H1 (cell line): ENCODE measurements at regions not wholly inside any gene's neighbourhood (a gene's known extent, or its start where the extent isn't known, plus 50 kb on each side); places are given as distances from the start of the nearest gene placed in this dataset.
"Not testable (repeated sequence)": the region's sequence is repeated elsewhere in the genome, so short reads cannot be mapped to it uniquely, and the experiment has no call there.

Experiments used
- CTCF ChIA-PET: fragments of 300-600 bp; sonication (Branson Sonifier 250); formaldehyde crosslinking; loops from one replicate; lab custom pipeline; 2021; ENCODE audit not compliant: partially characterized antibody; lab: Charles Lee
- POLR2A ChIA-PET: fragments of 300-600 bp; sonication (Branson Sonifier 250); formaldehyde crosslinking; loops from one replicate; lab custom pipeline; 2021; ENCODE audit warnings: inconsistent platforms; ENCODE audit not compliant: partially characterized antibody; lab: Charles Lee
- DNase-seq, 2 experiments: peaks; one replicate each; pipeline versions ENCODE4 v3.0.0 to v3.0.0-alpha.2; 2010 to 2022; ENCODE audit warnings: low spot score in 2 of 2, low read depth in 1 of 2, mixed read lengths in 1 of 2
- FAIRE-seq: peaks from 2 replicates; lab custom pipeline; 2011; peaks lifted over from hg19 to GRCh38; lab: Jason Lieb, UNC
- H2AFZ ChIP-seq: 2 replicates; pipeline ENCODE4 v1.8.1; 2012; ENCODE audit warnings: low read length, inconsistent platforms
- H2AK5ac ChIP-seq: 2 replicates; pipeline ENCODE4 v1.6.1; 2013; ENCODE audit warnings: low read depth, low read length
- H2BK120ac ChIP-seq: replicated peaks from 2 replicates; pipeline ENCODE3; 2013; ENCODE audit warnings: low read depth, low read length, inconsistent platforms
- H2BK12ac ChIP-seq: 2 replicates; pipeline ENCODE4 v1.6.1; 2013; ENCODE audit warnings: low read depth, low read length
- H2BK15ac ChIP-seq: 2 replicates; pipeline ENCODE4 v1.6.1; 2013; ENCODE audit warnings: low read length
- H2BK20ac ChIP-seq: 2 replicates; pipeline ENCODE4 v1.6.1; 2013; ENCODE audit warnings: low read length
- H2BK5ac ChIP-seq: 2 replicates; pipeline ENCODE4 v1.6.1; 2013; ENCODE audit warnings: low read depth, low read length
- H3K14ac ChIP-seq: 2 replicates; pipeline ENCODE4 v1.6.1; 2013; ENCODE audit warnings: inconsistent platforms; ENCODE audit not compliant: insufficient read length
- H3K18ac ChIP-seq: 2 replicates; pipeline ENCODE4 v1.6.1; 2013; ENCODE audit warnings: low read length; ENCODE audit errors: extremely low read depth
- H3K23ac ChIP-seq: 2 replicates; pipeline ENCODE4 v1.6.1; 2013; ENCODE audit warnings: inconsistent platforms; ENCODE audit not compliant: insufficient read length
- H3K23me2 ChIP-seq: 2 replicates; pipeline ENCODE4 v1.6.1; 2013; ENCODE audit warnings: low read depth, low read length
- H3K27ac ChIP-seq: 2 replicates; pipeline ENCODE4 v1.6.1; 2011; ENCODE audit warnings: low read depth, low read length, inconsistent platforms
- H3K27me3 ChIP-seq, 4 experiments: replicated peaks in 1 of 4; 1 replicate in 1 of 4; 2 replicates in 3 of 4; pipeline versions ENCODE4 v1.6.1 to v1.8.1; 2011 to 2013; ENCODE audit warnings: low read length in 3 of 4, mild to moderate bottlenecking in 3 of 4, inconsistent platforms in 2 of 4, mixed read lengths in 2 of 4, moderate library complexity in 1 of 4; ENCODE audit not compliant: control insufficient read depth in 3 of 4, insufficient read depth in 3 of 4; ENCODE audit errors: extremely low read depth in 1 of 4
- H3K36me3 ChIP-seq, 4 experiments: 2 replicates each; pipeline versions ENCODE4 v1.6.1 to v1.8.1; 2011 to 2013; ENCODE audit warnings: mild to moderate bottlenecking in 4 of 4, low read length in 3 of 4, moderate library complexity in 2 of 4, control low read depth in 1 of 4, inconsistent platforms in 1 of 4; ENCODE audit not compliant: insufficient read depth in 4 of 4, control insufficient read depth in 2 of 4
- H3K4ac ChIP-seq: replicated peaks from 2 replicates; pipeline ENCODE3; 2013; ENCODE audit warnings: low read length, low read depth, mixed read lengths, inconsistent platforms; ENCODE audit not compliant: insufficient read length
- H3K4me1 ChIP-seq, 4 experiments: replicated peaks in 1 of 4; 1 replicate in 1 of 4; 2 replicates in 3 of 4; pipeline versions ENCODE4 v1.6.1 to v1.8.1; 2011 to 2013; ENCODE audit warnings: low read length in 3 of 4, inconsistent platforms in 2 of 4, mixed read lengths in 1 of 4; ENCODE audit not compliant: insufficient read depth in 4 of 4, control insufficient read depth in 3 of 4
- H3K4me2 ChIP-seq, 2 experiments: 2 replicates each; pipeline versions ENCODE4 v1.6.1 to v1.8.1; 2011 to 2013; ENCODE audit warnings: low read depth in 2 of 2, low read length in 2 of 2, control low read depth in 1 of 2, inconsistent platforms in 1 of 2, mild to moderate bottlenecking in 1 of 2; ENCODE audit not compliant: insufficient read depth in 1 of 2
- H3K4me3 ChIP-seq, 4 experiments: fragments of 200-600, 300-600 bp in 1 of 4; sonication (generic), shearing (Covaris generic), sonication (Bioruptor Twin) in 1 of 4; 2 replicates each; pipeline versions ENCODE4 v1.5.1 to v1.8.1; 2011 to 2016; ENCODE audit warnings: low read length in 4 of 4, low read depth in 3 of 4, control low read depth in 2 of 4, inconsistent platforms in 2 of 4, mild to moderate bottlenecking in 2 of 4, mixed read lengths in 1 of 4, moderate library complexity in 1 of 4; ENCODE audit not compliant: insufficient read depth in 2 of 4; ENCODE audit errors: extremely low read depth in 1 of 4
- H3K56ac ChIP-seq: replicated peaks from 2 replicates; pipeline ENCODE3; 2013; ENCODE audit warnings: low read depth, mild to moderate bottlenecking, mixed read lengths, low read length, inconsistent platforms; ENCODE audit not compliant: insufficient read length
- H3K79me1 ChIP-seq: 2 replicates; pipeline ENCODE4 v1.6.1; 2013; ENCODE audit warnings: low read depth, low read length, control low read depth
- H3K79me2 ChIP-seq, 2 experiments: 2 replicates each; pipeline versions ENCODE4 v1.6.1 to v1.8.1; 2012 to 2013; ENCODE audit warnings: low read length in 2 of 2, mild to moderate bottlenecking in 2 of 2, inconsistent platforms in 1 of 2; ENCODE audit not compliant: insufficient read depth in 2 of 2, control insufficient read depth in 1 of 2
- H3K9ac ChIP-seq, 4 experiments: replicated peaks in 1 of 4; 1 replicate in 1 of 4; 2 replicates in 3 of 4; pipeline versions ENCODE4 v1.6.1 to v1.8.1; 2011 to 2013; ENCODE audit warnings: low read depth in 3 of 4, low read length in 3 of 4, control low read depth in 2 of 4, mild to moderate bottlenecking in 2 of 4, moderate library complexity in 2 of 4, inconsistent platforms in 1 of 4; ENCODE audit errors: extremely low read depth in 1 of 4
- H3K9me3 ChIP-seq, 2 experiments: 2 replicates each; pipeline versions ENCODE4 v1.6.1 to v1.8.1; 2012 to 2013; ENCODE audit warnings: mild to moderate bottlenecking in 2 of 2, moderate library complexity in 2 of 2, control low read depth in 1 of 2, inconsistent platforms in 1 of 2, low read depth in 1 of 2, low read length in 1 of 2, mixed read lengths in 1 of 2; ENCODE audit not compliant: insufficient read depth in 2 of 2
- H4K20me1 ChIP-seq, 2 experiments: replicated peaks in 1 of 2; 2 replicates each; pipeline versions ENCODE3 to v1.8.1; 2011 to 2013; ENCODE audit warnings: inconsistent platforms in 2 of 2, low read length in 2 of 2, mild to moderate bottlenecking in 1 of 2; ENCODE audit not compliant: insufficient read depth in 2 of 2, control insufficient read depth in 1 of 2
- H4K5ac ChIP-seq: 2 replicates; pipeline ENCODE4 v1.6.1; 2013; ENCODE audit warnings: low read length, low read depth, mixed read lengths, inconsistent platforms; ENCODE audit not compliant: insufficient read length
- H4K8ac ChIP-seq: 2 replicates; pipeline ENCODE4 v1.8.0; 2013; ENCODE audit warnings: mild to moderate bottlenecking, moderate library complexity, low read length, inconsistent platforms; ENCODE audit not compliant: insufficient read depth; ENCODE audit errors: extremely low read depth
- H4K91ac ChIP-seq: replicated peaks from 2 replicates; pipeline ENCODE3; 2013; ENCODE audit warnings: low read length, mixed read lengths, inconsistent platforms; ENCODE audit not compliant: insufficient read length
- CTCF ChIP-seq, 3 experiments: IDR thresholded peaks; 1 replicate in 2 of 3; 2 replicates in 1 of 3; pipeline versions ENCODE4 v1.5.1 to v1.6.1; 2011; ENCODE audit warnings: low read length in 3 of 3, mild to moderate bottlenecking in 3 of 3, inconsistent platforms in 2 of 3, low read depth in 1 of 3, moderate library complexity in 1 of 3; ENCODE audit not compliant: insufficient read depth in 1 of 3; ENCODE audit errors: control extremely low read depth in 1 of 3
- RAD21 ChIP-seq, 2 experiments: IDR thresholded peaks in 1 of 2; conservative IDR thresholded peaks in 1 of 2; 2 replicates each; pipeline ENCODE4 v1.6.1; 2011; ENCODE audit warnings: low read depth in 2 of 2, low read length in 2 of 2, improper control_type of control experiment in 1 of 2, inconsistent platforms in 1 of 2, mild to moderate bottlenecking in 1 of 2, moderate library complexity in 1 of 2
- WGBS, 2 experiments: shearing (Covaris generic) in 1 of 2; methylation state at CpG; one replicate each; pipeline versions ENCODE4 v1.1.6 to v1.1.7; 2013 to 2015; ENCODE audit warnings: low lambda C conversion rate in 2 of 2, mixed read lengths in 2 of 2, inconsistent platforms in 1 of 2, low coverage in 1 of 2, missing lambda C conversion rate in 1 of 2; ENCODE audit not compliant: insufficient replicate concordance in 2 of 2, insufficient coverage in 1 of 2, insufficient read length in 1 of 2; ENCODE audit errors: extremely low coverage in 1 of 2, missing lambda C conversion rate in 1 of 2; 5-methylcytosine and 5-hydroxymethylcytosine counted together

GRCh38 chr4:158418679-158419078 is 103.0 kb upstream of the RXFP1 start:
- H3K27me3 ChIP-seq, H3K23ac ChIP-seq, H2BK5ac ChIP-seq, H3K27ac ChIP-seq, H3K23me2 ChIP-seq, H3K9me3 ChIP-seq, POLR2A ChIA-PET, H2BK120ac ChIP-seq, H2AK5ac ChIP-seq, H2BK12ac ChIP-seq, H3K56ac ChIP-seq, H2AFZ ChIP-seq, H3K4me1 ChIP-seq, H3K18ac ChIP-seq, H4K91ac ChIP-seq, H4K5ac ChIP-seq, H3K9ac ChIP-seq, H3K4me2 ChIP-seq, H3K14ac ChIP-seq, H3K36me3 ChIP-seq, H2BK20ac ChIP-seq, H2BK15ac ChIP-seq, H3K79me2 ChIP-seq, H4K20me1 ChIP-seq, FAIRE-seq, H3K79me1 ChIP-seq, H3K4me3 ChIP-seq, H3K4ac ChIP-seq: not testable (repeated sequence)
- peak in 1 of 2 experiments; percentile 52 for DNase-seq
- CTCF ChIA-PET, result interaction anchor here (0.7 to 4.7 kb wide), 13 partner anchors 8 to 171 kb away, joined by 3 to 22 read pairs (median 4); no protein-coding TSS in a partner anchor
- peak overlapping the region; percentile 68; the same call in 1 of the 2 replicates for H4K8ac ChIP-seq
- peak; percentile 11 to 32 (median 28) for TF ChIP-seq CTCF (IDR thresholded peaks at IDR 0.05; ENCODE audit: control extremely low read depth in 1 of 3, insufficient read depth in 1 of 3, low read depth in 1 of 3, low read length in 3 of 3)
- peak; percentile 14 to 30; a peak in 2 of 4 replicates for TF ChIP-seq RAD21 (IDR thresholded peaks at IDR 0.05 in 1 of 2, conservative IDR thresholded peaks at IDR 0.05 in 1 of 2; ENCODE audit: low read depth in 2 of 2, low read length in 2 of 2)
- 88% methylated on average over 4 of the region's 4 CpGs; no CpG with 5 or more reads in 1 of the 2 experiments for WGBS, 2 experiments
